HepG2 (cell line): ENCODE measurements at regions not wholly inside any gene's neighbourhood (a gene's known extent, or its start where the extent isn't known, plus 50 kb on each side); places are given as distances from the start of the nearest gene placed in this dataset.

Source experiments
- ATAC-seq: fragments of 200-7000 bp; cut with Tn5 transposase; 3 replicates; pipeline ENCODE4 v1.9.1; 2020; ENCODE audit warnings: mild to moderate bottlenecking, moderate library complexity
- BruUV-seq: library from RNA; stranded (reverse); fragments of 400-500 nt; replicated peaks from 2 replicates; lab custom pipeline; 2021; lab: Mats Ljungman, UMichigan
- CTCF ChIA-PET: fragments of 300-600 bp; formaldehyde crosslinking; extraction: SDS; loops from one replicate; lab custom pipeline; 2021; ENCODE audit warnings: low total read pairs, inconsistent platforms, low intra/inter-chr PET ratio; lab: Yijun Ruan, JAX
- POLR2A ChIA-PET: fragments of 350-600 bp; sonication (Branson Sonifier 250); formaldehyde crosslinking; loops from one replicate; lab custom pipeline; 2020; ENCODE audit warnings: antibody characterized with exemption, inconsistent platforms; lab: Yijun Ruan, JAX
- DNase-seq: peaks from one replicate; pipeline ENCODE4 v3.0.0-alpha.2; 2015; ENCODE audit warnings: low spot score
- FAIRE-seq: peaks from 3 replicates; lab custom pipeline; 2011; peaks lifted over from hg19 to GRCh38; lab: Jason Lieb, UNC
- H2AFZ ChIP-seq: one replicate; pipeline ENCODE4 v1.6.1; 2011; ENCODE audit warnings: low read length, inconsistent platforms
- H3K27ac ChIP-seq: fragments of 300-600 bp; 3 replicates; pipeline ENCODE4 v1.8.0; 2011; ENCODE audit warnings: mixed run types, mild to moderate bottlenecking, mixed read lengths, low read length, inconsistent platforms; ENCODE audit not compliant: insufficient read depth; ENCODE audit errors: extremely low read length
- H3K27me3 ChIP-seq, 2 experiments: fragments of 200-600 bp in 1 of 2; 2 replicates in 1 of 2; 3 replicates in 1 of 2; pipeline versions ENCODE4 v1.6.0 to v1.8.0; 2011; ENCODE audit warnings: low read length in 2 of 2, mild to moderate bottlenecking in 2 of 2, moderate library complexity in 2 of 2, inconsistent platforms in 1 of 2; ENCODE audit not compliant: insufficient read depth in 2 of 2, control insufficient read depth in 1 of 2
- H3K36me3 ChIP-seq, 2 experiments: fragments of 200-600 bp in 1 of 2; replicated peaks in 1 of 2; 2 replicates in 1 of 2; 3 replicates in 1 of 2; pipeline versions ENCODE4 v1.5.1 to v1.8.0; 2011; ENCODE audit warnings: low read length in 2 of 2, inconsistent platforms in 1 of 2; ENCODE audit not compliant: insufficient read depth in 2 of 2, control insufficient read depth in 1 of 2
- H3K4me1 ChIP-seq: 2 replicates; pipeline ENCODE4 v1.5.1; 2012; ENCODE audit warnings: low read length, inconsistent platforms; ENCODE audit not compliant: insufficient read depth
- H3K4me2 ChIP-seq: 2 replicates; pipeline ENCODE4 v1.6.0; 2011; ENCODE audit warnings: low read depth, low read length, inconsistent platforms
- H3K4me3 ChIP-seq, 3 experiments: fragments of 200-600 bp in 1 of 3; sonication (generic), shearing (Covaris generic) in 1 of 3; replicated peaks in 1 of 3; 2 replicates each; pipeline ENCODE4 v1.5.1; 2011 to 2016; ENCODE audit warnings: low read length in 3 of 3, inconsistent platforms in 2 of 3, low read depth in 2 of 3, mild to moderate bottlenecking in 2 of 3, control low read depth in 1 of 3, mixed read lengths in 1 of 3; ENCODE audit not compliant: insufficient read depth in 1 of 3
- H3K79me2 ChIP-seq: one replicate; pipeline ENCODE4 v1.6.1; 2011; ENCODE audit warnings: low read length, inconsistent platforms; ENCODE audit not compliant: insufficient read depth
- H3K9ac ChIP-seq: 2 replicates; pipeline ENCODE4 v1.6.0; 2011; ENCODE audit warnings: mild to moderate bottlenecking, low read depth, low read length, inconsistent platforms; ENCODE audit not compliant: insufficient read depth
- H3K9me3 ChIP-seq: 2 replicates; pipeline ENCODE4 v1.5.1; 2012; ENCODE audit warnings: mild to moderate bottlenecking, low read length
- H4K20me1 ChIP-seq: 2 replicates; pipeline ENCODE4 v1.6.0; 2011; ENCODE audit warnings: inconsistent platforms, mild to moderate bottlenecking, low read length, moderate library complexity; ENCODE audit not compliant: insufficient read depth
- BRD4 ChIP-seq: sonication (generic); formaldehyde crosslinking; IDR thresholded peaks from 2 replicates; pipeline ENCODE4 v1.4.0; 2020; ENCODE audit warnings: missing genetic modification reagents
- GATAD1 ChIP-seq: IDR thresholded peaks from 2 replicates; pipeline ENCODE4 v1.6.1; 2016; ENCODE audit warnings: missing genetic modification reagents, missing compliant biosample characterization
- GATAD2A ChIP-seq: IDR thresholded peaks from 2 replicates; pipeline ENCODE4 v1.6.1; 2016
- GPN1 ChIP-seq: sonication (generic); formaldehyde crosslinking; IDR thresholded peaks from 2 replicates; pipeline ENCODE4 v1.5.1; 2020; ENCODE audit warnings: missing genetic modification reagents, borderline replicate concordance
- RBM39 ChIP-seq: fragments of 200-400 bp; formaldehyde crosslinking; IDR thresholded peaks from one replicate; pipeline ENCODE4 v1.6.1; 2018; ENCODE audit warnings: antibody characterized with exemption, mild to moderate bottlenecking, low read depth, low read length; ENCODE audit not compliant: poor library complexity, severe bottlenecking
- SP1 ChIP-seq, 2 experiments: fragments of 450-650 bp in 1 of 2; sonication (generic) in 1 of 2; formaldehyde crosslinking in 1 of 2; IDR thresholded peaks; 2 replicates each; pipeline versions ENCODE4 v1.4.0 to v1.6.1; 2016 to 2020; ENCODE audit warnings: missing genetic modification reagents in 1 of 2
- TOPORS ChIP-seq: sonication (generic); formaldehyde crosslinking; IDR thresholded peaks from 2 replicates; pipeline ENCODE4 v1.8.0; 2023; ENCODE audit warnings: mild to moderate bottlenecking, missing genetic modification reagents
- XBP1 ChIP-seq: sonication (generic); formaldehyde crosslinking; IDR thresholded peaks from 2 replicates; pipeline ENCODE4 v1.5.0; 2020; ENCODE audit warnings: missing genetic modification reagents
- ZNF550 ChIP-seq: sonication (generic); formaldehyde crosslinking; IDR thresholded peaks from 2 replicates; pipeline ENCODE4 v1.4.0; 2020; ENCODE audit warnings: mild to moderate bottlenecking, missing genetic modification reagents, borderline replicate concordance
- ZNF670 ChIP-seq: sonication (generic); formaldehyde crosslinking; IDR thresholded peaks from 2 replicates; pipeline ENCODE4 v1.8.0; 2022; ENCODE audit warnings: mild to moderate bottlenecking, missing genetic modification reagents, borderline replicate concordance
- ZSCAN12 ChIP-seq: sonication (generic); formaldehyde crosslinking; IDR thresholded peaks from 2 replicates; pipeline ENCODE4 v1.9.0; 2021; ENCODE audit warnings: mild to moderate bottlenecking, missing genetic modification reagents
- WGBS: methylation state at CpG from one replicate; pipeline ENCODE4 v1.1.6; 2017; ENCODE audit warnings: low lambda C conversion rate; 5-methylcytosine and 5-hydroxymethylcytosine counted together
- in situ Hi-C: cut with HindIII; loops from 2 replicates; pipeline ENCODE4 v1.10.0; 2017; ENCODE audit warnings: low pct_unique_long_range_greater_than_20kb; ENCODE audit not compliant: extremely low pct_ligation_motif_present
- intact Hi-C: fragments of 100-400 bp; cut with micrococcal nuclease; formaldehyde crosslinking; loops from one replicate; pipeline ENCODE4 v1.10.0; 2022; ENCODE audit not compliant: unreplicated experiment

GRCh38 chr5:31052937-31053658 is 140.4 kb upstream of the CDH6 start:
- 5% methylated on average over 7 of the region's 7 CpGs for WGBS
- H3K4me2 ChIP-seq = no peak overlapping the region
- no peak overlapping the region for H3K9ac ChIP-seq
- no peak overlapping the region for H3K4me3 ChIP-seq
- in situ Hi-C loops = no loop called here
- no peaks in the 10 kb centered on the region for H3K9me3 ChIP-seq
- no TSS peak for BruUV-seq
- no peaks in the 10 kb centered on the region for H4K20me1 ChIP-seq
- H3K36me3 ChIP-seq = no peaks in the 10 kb centered on the region
- H2AFZ ChIP-seq = no peak overlapping the region
- ChIA-PET CTCF (no interaction called here), POLR2A (no interaction called here)
- FAIRE-seq (no peak), ATAC-seq (no peak), DNase-seq (no peak)
- H3K4me1 ChIP-seq = no peaks in the 10 kb centered on the region
- H3K27me3 ChIP-seq = no peaks in the 10 kb centered on the region; a peak in 1 of 5 replicates
- H3K79me2 ChIP-seq = no peaks in the 10 kb centered on the region
- H3K27ac ChIP-seq = no peak overlapping the region
- no peak for TF ChIP-seq SP1 (IDR thresholded peaks at IDR 0.05)
- TF ChIP-seq SP1 (CRISPR knock-in tag; IDR thresholded peaks at IDR 0.05) = no peak
- no peak for TF ChIP-seq RBM39
- TF ChIP-seq ZSCAN12 (CRISPR knock-in tag) = no peak
- no peak for TF ChIP-seq GATAD2A (CRISPR knock-in tag)
- no peak for TF ChIP-seq TOPORS (CRISPR knock-in tag)
- TF ChIP-seq GPN1 (CRISPR knock-in tag) = no peak
- no peak for TF ChIP-seq GATAD1 (CRISPR knock-in tag)
- TF ChIP-seq BRD4 = no peak
- TF ChIP-seq XBP1 (CRISPR knock-in tag) = no peak
- no peak for TF ChIP-seq ZNF550
- TF ChIP-seq ZNF670 (CRISPR knock-in tag) = no peak
- intact Hi-C loops = no loop called here
